ENCODE measurements at regions not wholly inside any gene's neighbourhood (a gene's known extent, or its start where the extent isn't known, plus 50 kb on each side); places are given as distances from the start of the nearest gene placed in this dataset.

- H3K27me3 ChIP-seq: no peaks in the 10 kb centered on the region
- H3K36me3 ChIP-seq: no peaks in the 10 kb centered on the region
- WGBS, 2 donors: 39 to 50% methylated on average over 8 of the region's 8 CpGs
- DNase-seq: no peak
- intact Hi-C loops (cut with DNase I): no loop called here
- H3K9me3 ChIP-seq: no peaks in the 10 kb centered on the region
- H3K4me3 ChIP-seq: no peak overlapping the region
- TF ChIP-seq POLR2A (IDR thresholded peaks at IDR 0.05): no peak
- H3K4me1 ChIP-seq: peaks cover 0 to 41% (median 6%) of the 10 kb centered on the region in 3 donors
- peak overlapping the region; percentile 34 to 74 (median 68) for H3K27ac ChIP-seq
Measured at GRCh38 chr5:157924931-157925729, 66.2 kb upstream of the CLINT1 start.

- TF ChIP-seq POLR2A (IDR thresholded peaks at IDR 0.05) (no peak), CTCF (IDR thresholded peaks at IDR 0.05) (no peak)
- no peak for DNase-seq
- Histone ChIP-seq H3K4me1 (peaks cover 0 to 48% (median 7%) of the 10 kb centered on the region in 3 donors), H3K9me3 (no peaks in the 10 kb centered on the region), H3K27me3 (no peaks in the 10 kb centered on the region), H3K27ac (peak overlapping the region; percentile 34 to 74 (median 68)), H3K4me3 (no peak overlapping the region), H3K36me3 (no peaks in the 10 kb centered on the region)
- intact Hi-C loops (cut with DNase I): no loop called here
- 52 to 79% methylated on average over 2 of the region's 2 CpGs for WGBS, 2 donors
Measured at GRCh38 chr5:157924490-157924889, 65.5 kb upstream of the CLINT1 start.

- peak overlapping the region in 3 of 4 donors; percentile 66 to 74 (median 71) for H3K27ac ChIP-seq
- intact Hi-C loops (cut with DNase I): no loop called here
- TF ChIP-seq CTCF (IDR thresholded peaks at IDR 0.05) (no peak), POLR2A (IDR thresholded peaks at IDR 0.05) (no peak)
Measured at GRCh38 chr5:157923765-157924164, 64.8 kb upstream of the CLINT1 start.

GRCh38 chr5:157922026-157922425, 63.1 kb upstream of the CLINT1 start:
- 90 to 95% methylated on average over 4 of the region's 4 CpGs for WGBS, 2 donors
- Histone ChIP-seq H3K27ac (no peak overlapping the region), H3K4me3 (no peak overlapping the region), H3K36me3 (no peaks in the 10 kb centered on the region), H3K27me3 (no peaks in the 10 kb centered on the region), H3K9me3 (no peaks in the 10 kb centered on the region), H3K4me1 (peaks cover 21 to 72% (median 29%) of the 10 kb centered on the region in 3 donors)
- DNase-seq: no peak
- TF ChIP-seq POLR2A (IDR thresholded peaks at IDR 0.05): no peak
- no peak for TF ChIP-seq CTCF (IDR thresholded peaks at IDR 0.05)
- intact Hi-C loops (cut with DNase I): no loop called here

More at GRCh38 chr5:157923765-157924164, 64.8 kb upstream of the CLINT1 start:
- H3K4me1 ChIP-seq: peaks cover 4 to 55% (median 14%) of the 10 kb centered on the region in 3 donors
- 68 to 94% methylated on average over 3 of the region's 3 CpGs for WGBS, 2 donors
- H3K9me3 ChIP-seq: no peaks in the 10 kb centered on the region
- no peak overlapping the region for H3K4me3 ChIP-seq
- H3K36me3 ChIP-seq: no peaks in the 10 kb centered on the region
- H3K27me3 ChIP-seq: no peaks in the 10 kb centered on the region
- DNase-seq: no peak

GRCh38 chr5:157920828-157921170, 61.9 kb upstream of the CLINT1 start:
- H3K27ac ChIP-seq: peak overlapping the region in 3 of 4 donors; percentile 74 to 93 (median 88)
- no peak for TF ChIP-seq CTCF (IDR thresholded peaks at IDR 0.05)
- no peak for TF ChIP-seq POLR2A (IDR thresholded peaks at IDR 0.05)
- intact Hi-C loops (cut with DNase I): no loop called here

More at GRCh38 chr5:157920828-157921170, 61.9 kb upstream of the CLINT1 start:
- WGBS, 2 donors: 48 to 92% methylated on average over 3 of the region's 3 CpGs
- Histone ChIP-seq H3K9me3 (no peaks in the 10 kb centered on the region), H3K4me3 (no peak overlapping the region), H3K27me3 (no peaks in the 10 kb centered on the region), H3K4me1 (peaks cover 32 to 82% (median 39%) of the 10 kb centered on the region in 3 donors), H3K36me3 (no peaks in the 10 kb centered on the region)
- DNase-seq: no peak
